Liver (tissue), 8 donors: ENCODE measurements at regions not wholly inside any gene's neighbourhood (a gene's known extent, or its start where the extent isn't known, plus 50 kb on each side); places are given as distances from the start of the nearest gene placed in this dataset.
"Not testable (repeated sequence)": the region's sequence is repeated elsewhere in the genome, so short reads cannot be mapped to it uniquely, and the experiment has no call there.

Experiments
- DNase-seq: peaks from one replicate; pipeline ENCODE4 v3.0.0-alpha.2; 2017; ENCODE audit warnings: low spot score
- H3K27ac ChIP-seq, 2 donors: one replicate each; pipeline ENCODE4 v1.7.0; 2013; ENCODE audit warnings: inconsistent platforms in 2 of 2, low read length in 2 of 2, control low read depth in 1 of 2, low read depth in 1 of 2, mild to moderate bottlenecking in 1 of 2
- H3K27me3 ChIP-seq, 4 donors: one replicate each; pipeline versions ENCODE4 v1.6.1 to v1.7.0; 2013; ENCODE audit warnings: low read length in 3 of 4, inconsistent platforms in 1 of 4, mild to moderate bottlenecking in 1 of 4, moderate library complexity in 1 of 4; ENCODE audit not compliant: control insufficient read depth in 4 of 4, insufficient read depth in 4 of 4
- H3K36me3 ChIP-seq, 4 donors: one replicate each; pipeline versions ENCODE4 v1.6.1 to v1.7.0; 2013; ENCODE audit warnings: low read length in 3 of 4, mild to moderate bottlenecking in 3 of 4, low read depth in 1 of 4, moderate library complexity in 1 of 4; ENCODE audit not compliant: control insufficient read depth in 4 of 4, insufficient read depth in 3 of 4
- H3K4me1 ChIP-seq, 4 donors: one replicate each; pipeline versions ENCODE4 v1.6.1 to v1.7.0; 2013; ENCODE audit warnings: low read length in 3 of 4, mild to moderate bottlenecking in 3 of 4, moderate library complexity in 1 of 4; ENCODE audit not compliant: control insufficient read depth in 4 of 4, insufficient read depth in 4 of 4
- H3K4me3 ChIP-seq, 3 donors: one replicate each; pipeline versions ENCODE4 v1.6.1 to v1.7.0; 2013; ENCODE audit warnings: low read length in 3 of 3, control low read depth in 1 of 3, low read depth in 1 of 3, mild to moderate bottlenecking in 1 of 3
- H3K9ac ChIP-seq, 2 donors: one replicate each; pipeline ENCODE4 v1.7.0; 2013; ENCODE audit warnings: low read length in 2 of 2, mild to moderate bottlenecking in 2 of 2, moderate library complexity in 2 of 2, control low read depth in 1 of 2, low read depth in 1 of 2
- H3K9me3 ChIP-seq, 4 donors: one replicate each; pipeline versions ENCODE4 v1.6.1 to v1.7.0; 2013; ENCODE audit warnings: low read length in 3 of 4; ENCODE audit not compliant: control insufficient read depth in 4 of 4
- EGR1 ChIP-seq, 2 donors: IDR thresholded peaks; 2 replicates each; pipeline ENCODE4 v1.6.1; 2016 to 2018; ENCODE audit warnings: antibody characterized with exemption in 2 of 2, low read depth in 2 of 2
- FOXA1 ChIP-seq: IDR thresholded peaks from 2 replicates; pipeline ENCODE4 v1.6.1; 2016; ENCODE audit warnings: antibody characterized with exemption
- FOXA2 ChIP-seq: IDR thresholded peaks from 2 replicates; pipeline ENCODE4 v1.6.1; 2016; ENCODE audit warnings: antibody characterized with exemption
- GABPA ChIP-seq, 2 donors: IDR thresholded peaks in 1 of 2; conservative IDR thresholded peaks in 1 of 2; 2 replicates each; pipeline ENCODE4 v1.6.1; 2016; ENCODE audit warnings: antibody characterized with exemption in 2 of 2, mild to moderate bottlenecking in 1 of 2, moderate library complexity in 1 of 2
- HNF4A ChIP-seq, 2 donors: conservative IDR thresholded peaks; 2 replicates each; pipeline ENCODE4 v1.6.1; 2016; ENCODE audit warnings: antibody characterized with exemption in 2 of 2, mild to moderate bottlenecking in 2 of 2
- HNF4G ChIP-seq: IDR thresholded peaks from 2 replicates; pipeline ENCODE4 v1.6.1; 2016; ENCODE audit warnings: antibody characterized with exemption
- JUND ChIP-seq, 2 donors: IDR thresholded peaks; 2 replicates each; pipeline ENCODE4 v1.6.1; 2016; ENCODE audit warnings: antibody characterized with exemption in 2 of 2
- NR2F2 ChIP-seq: IDR thresholded peaks from 2 replicates; pipeline ENCODE4 v1.6.1; 2016; ENCODE audit warnings: antibody characterized with exemption
- RAD21 ChIP-seq, 2 donors: IDR thresholded peaks; 2 replicates each; pipeline ENCODE4 v1.6.1; 2016; ENCODE audit warnings: antibody characterized with exemption in 2 of 2, mild to moderate bottlenecking in 2 of 2
- RXRA ChIP-seq, 2 donors: IDR thresholded peaks; 2 replicates each; pipeline ENCODE4 v1.6.1; 2017 to 2018; ENCODE audit warnings: antibody characterized with exemption in 2 of 2, mild to moderate bottlenecking in 1 of 2
- SP1 ChIP-seq: IDR thresholded peaks from 2 replicates; pipeline ENCODE4 v1.6.1; 2018; ENCODE audit warnings: antibody characterized with exemption, mild to moderate bottlenecking
- TAF1 ChIP-seq: conservative IDR thresholded peaks from 2 replicates; pipeline ENCODE4 v1.6.1; 2016; ENCODE audit warnings: antibody characterized with exemption, mild to moderate bottlenecking
- YY1 ChIP-seq: IDR thresholded peaks from 2 replicates; pipeline ENCODE4 v1.6.1; 2016; ENCODE audit warnings: antibody characterized with exemption, mild to moderate bottlenecking
- WGBS: extraction: QIAGEN DNeasy Blood & Tissue Kit; methylation state at CpG from one replicate; pipeline ENCODE4 v1.1.7; 2013; 5-methylcytosine and 5-hydroxymethylcytosine counted together
- TF ChIP-seq, protein P1 (sequence below): IDR thresholded peaks from 2 replicates; pipeline ENCODE4 v1.6.1; 2016; ENCODE audit warnings: antibody characterized with exemption
- TF ChIP-seq, protein P2 (sequence below): IDR thresholded peaks from 2 replicates; pipeline ENCODE4 v1.6.1; 2016; ENCODE audit warnings: antibody characterized with exemption
- TF ChIP-seq, protein P3 (sequence below): fragments of 150-350 bp; IDR thresholded peaks from 2 replicates; pipeline ENCODE4 v1.5.1; 2017; ENCODE audit warnings: improper control_type of control experiment, low read depth, low read length; ENCODE audit not compliant: missing input control
- TF ChIP-seq, protein P4 (sequence below): IDR thresholded peaks from 2 replicates; pipeline ENCODE4 v1.6.1; 2016; ENCODE audit warnings: antibody characterized with exemption, mild to moderate bottlenecking
- TF ChIP-seq, protein P5 (sequence below): IDR thresholded peaks from 2 replicates; pipeline ENCODE4 v1.6.1; 2016; ENCODE audit warnings: antibody characterized with exemption
- donor health status: healthy.
- donor health status: healthy.
- donor health status: healthy.
- donor health status: healthy.
- donor health status: healthy.

DNA sequence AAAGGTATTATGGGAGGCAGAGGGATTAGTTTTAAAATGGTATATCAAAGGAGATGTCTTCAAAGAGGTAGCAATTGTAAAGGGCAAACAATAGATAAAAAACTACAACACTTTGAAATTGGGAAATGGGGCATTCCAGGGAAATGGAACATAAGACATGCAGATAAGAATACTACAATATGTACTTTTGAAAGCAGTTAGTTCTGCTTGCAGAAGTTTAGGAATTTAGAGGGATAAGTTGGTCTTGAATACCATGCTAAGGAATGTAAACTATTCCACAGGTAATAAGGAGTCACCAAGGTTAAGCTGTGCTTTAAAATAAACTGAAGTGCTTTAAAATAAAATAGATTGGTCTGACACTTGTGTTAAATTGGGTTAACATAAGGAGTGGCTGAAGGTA is 571.7 kb upstream of the ACVR2A start:
- H3K4me1 ChIP-seq = no peaks in the 10 kb centered on the region
- H3K9ac ChIP-seq = no peak overlapping the region
- H3K9me3 ChIP-seq = peaks cover 0 to 9% (median 3%) of the 10 kb centered on the region in 4 donors
- TF ChIP-seq, protein P1, sequence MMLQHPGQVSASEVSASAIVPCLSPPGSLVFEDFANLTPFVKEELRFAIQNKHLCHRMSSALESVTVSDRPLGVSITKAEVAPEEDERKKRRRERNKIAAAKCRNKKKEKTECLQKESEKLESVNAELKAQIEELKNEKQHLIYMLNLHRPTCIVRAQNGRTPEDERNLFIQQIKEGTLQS = no peak
- TF ChIP-seq RAD21 (IDR thresholded peaks at IDR 0.05) = no peak
- no peak overlapping the region for H3K4me3 ChIP-seq
- no peak overlapping the region for H3K27ac ChIP-seq
- no peaks in the 10 kb centered on the region for H3K27me3 ChIP-seq
- H3K36me3 ChIP-seq = no peaks in the 10 kb centered on the region
- no peak for DNase-seq

DNA sequence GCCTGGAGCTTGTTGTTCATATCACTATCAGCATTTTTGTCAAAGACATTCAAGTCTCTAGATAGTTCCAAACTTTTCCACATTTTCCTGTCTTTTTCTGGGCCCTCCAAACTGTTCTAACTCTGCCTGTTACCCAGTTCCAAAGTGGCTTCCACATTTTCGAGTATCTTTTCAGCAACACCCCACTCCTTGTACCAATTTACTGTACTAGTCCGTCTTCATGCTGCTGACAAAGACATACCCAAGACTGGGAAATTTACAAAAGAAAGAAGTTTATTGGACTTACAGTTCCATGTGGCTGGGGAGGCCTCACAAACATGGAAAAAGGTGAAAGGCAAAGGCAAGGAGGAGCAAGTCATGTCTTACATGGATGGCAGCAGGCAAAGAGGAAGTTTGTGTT is 575.2 kb upstream of the ACVR2A start:
- H3K9me3 ChIP-seq, H3K4me3 ChIP-seq, H3K36me3 ChIP-seq, H3K27me3 ChIP-seq, H3K27ac ChIP-seq, DNase-seq, H3K4me1 ChIP-seq, H3K9ac ChIP-seq: not testable (repeated sequence)
- WGBS = 81% methylated on average over 2 of the region's 2 CpGs

DNA sequence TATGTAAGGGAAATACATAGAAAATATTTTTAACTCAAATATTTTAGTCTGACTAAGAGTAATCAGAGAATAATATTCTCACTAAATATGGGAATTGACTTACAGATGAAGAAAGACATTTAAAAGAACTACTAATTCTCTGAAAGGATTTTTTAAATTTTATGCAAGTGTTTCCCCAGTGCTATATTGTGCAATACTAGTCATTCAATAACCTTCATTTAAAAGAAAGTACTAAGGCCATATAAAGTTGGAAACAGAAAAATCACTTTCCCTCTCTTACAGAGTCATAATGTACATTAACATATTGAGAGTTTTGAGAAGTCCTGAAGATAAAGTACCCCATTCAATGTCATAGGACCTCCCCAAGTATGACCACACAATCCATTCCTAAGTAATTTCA is 584.6 kb upstream of the ACVR2A start:
- no peak for DNase-seq
- no peaks in the 10 kb centered on the region for H3K4me1 ChIP-seq
- no peak overlapping the region for H3K9ac ChIP-seq
- H3K36me3 ChIP-seq = no peaks in the 10 kb centered on the region
- H3K27ac ChIP-seq = no peak overlapping the region
- no peaks in the 10 kb centered on the region for H3K9me3 ChIP-seq
- no peaks in the 10 kb centered on the region for H3K27me3 ChIP-seq
- TF ChIP-seq HNF4G = no peak
- TF ChIP-seq FOXA1 = no peak
- no peak for TF ChIP-seq JUND (IDR thresholded peaks at IDR 0.05)
- TF ChIP-seq, protein P2, sequence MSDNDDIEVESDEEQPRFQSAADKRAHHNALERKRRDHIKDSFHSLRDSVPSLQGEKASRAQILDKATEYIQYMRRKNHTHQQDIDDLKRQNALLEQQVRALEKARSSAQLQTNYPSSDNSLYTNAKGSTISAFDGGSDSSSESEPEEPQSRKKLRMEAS = no peak
- TF ChIP-seq, protein P3, sequence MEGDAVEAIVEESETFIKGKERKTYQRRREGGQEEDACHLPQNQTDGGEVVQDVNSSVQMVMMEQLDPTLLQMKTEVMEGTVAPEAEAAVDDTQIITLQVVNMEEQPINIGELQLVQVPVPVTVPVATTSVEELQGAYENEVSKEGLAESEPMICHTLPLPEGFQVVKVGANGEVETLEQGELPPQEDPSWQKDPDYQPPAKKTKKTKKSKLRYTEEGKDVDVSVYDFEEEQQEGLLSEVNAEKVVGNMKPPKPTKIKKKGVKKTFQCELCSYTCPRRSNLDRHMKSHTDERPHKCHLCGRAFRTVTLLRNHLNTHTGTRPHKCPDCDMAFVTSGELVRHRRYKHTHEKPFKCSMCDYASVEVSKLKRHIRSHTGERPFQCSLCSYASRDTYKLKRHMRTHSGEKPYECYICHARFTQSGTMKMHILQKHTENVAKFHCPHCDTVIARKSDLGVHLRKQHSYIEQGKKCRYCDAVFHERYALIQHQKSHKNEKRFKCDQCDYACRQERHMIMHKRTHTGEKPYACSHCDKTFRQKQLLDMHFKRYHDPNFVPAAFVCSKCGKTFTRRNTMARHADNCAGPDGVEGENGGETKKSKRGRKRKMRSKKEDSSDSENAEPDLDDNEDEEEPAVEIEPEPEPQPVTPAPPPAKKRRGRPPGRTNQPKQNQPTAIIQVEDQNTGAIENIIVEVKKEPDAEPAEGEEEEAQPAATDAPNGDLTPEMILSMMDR = no peak
- no peak for TF ChIP-seq EGR1 (IDR thresholded peaks at IDR 0.05; ENCODE audit: low read depth in 2 of 2)
- TF ChIP-seq, protein P4, sequence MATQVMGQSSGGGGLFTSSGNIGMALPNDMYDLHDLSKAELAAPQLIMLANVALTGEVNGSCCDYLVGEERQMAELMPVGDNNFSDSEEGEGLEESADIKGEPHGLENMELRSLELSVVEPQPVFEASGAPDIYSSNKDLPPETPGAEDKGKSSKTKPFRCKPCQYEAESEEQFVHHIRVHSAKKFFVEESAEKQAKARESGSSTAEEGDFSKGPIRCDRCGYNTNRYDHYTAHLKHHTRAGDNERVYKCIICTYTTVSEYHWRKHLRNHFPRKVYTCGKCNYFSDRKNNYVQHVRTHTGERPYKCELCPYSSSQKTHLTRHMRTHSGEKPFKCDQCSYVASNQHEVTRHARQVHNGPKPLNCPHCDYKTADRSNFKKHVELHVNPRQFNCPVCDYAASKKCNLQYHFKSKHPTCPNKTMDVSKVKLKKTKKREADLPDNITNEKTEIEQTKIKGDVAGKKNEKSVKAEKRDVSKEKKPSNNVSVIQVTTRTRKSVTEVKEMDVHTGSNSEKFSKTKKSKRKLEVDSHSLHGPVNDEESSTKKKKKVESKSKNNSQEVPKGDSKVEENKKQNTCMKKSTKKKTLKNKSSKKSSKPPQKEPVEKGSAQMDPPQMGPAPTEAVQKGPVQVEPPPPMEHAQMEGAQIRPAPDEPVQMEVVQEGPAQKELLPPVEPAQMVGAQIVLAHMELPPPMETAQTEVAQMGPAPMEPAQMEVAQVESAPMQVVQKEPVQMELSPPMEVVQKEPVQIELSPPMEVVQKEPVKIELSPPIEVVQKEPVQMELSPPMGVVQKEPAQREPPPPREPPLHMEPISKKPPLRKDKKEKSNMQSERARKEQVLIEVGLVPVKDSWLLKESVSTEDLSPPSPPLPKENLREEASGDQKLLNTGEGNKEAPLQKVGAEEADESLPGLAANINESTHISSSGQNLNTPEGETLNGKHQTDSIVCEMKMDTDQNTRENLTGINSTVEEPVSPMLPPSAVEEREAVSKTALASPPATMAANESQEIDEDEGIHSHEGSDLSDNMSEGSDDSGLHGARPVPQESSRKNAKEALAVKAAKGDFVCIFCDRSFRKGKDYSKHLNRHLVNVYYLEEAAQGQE = no peak
- TF ChIP-seq YY1 = no peak
- TF ChIP-seq, protein P5, sequence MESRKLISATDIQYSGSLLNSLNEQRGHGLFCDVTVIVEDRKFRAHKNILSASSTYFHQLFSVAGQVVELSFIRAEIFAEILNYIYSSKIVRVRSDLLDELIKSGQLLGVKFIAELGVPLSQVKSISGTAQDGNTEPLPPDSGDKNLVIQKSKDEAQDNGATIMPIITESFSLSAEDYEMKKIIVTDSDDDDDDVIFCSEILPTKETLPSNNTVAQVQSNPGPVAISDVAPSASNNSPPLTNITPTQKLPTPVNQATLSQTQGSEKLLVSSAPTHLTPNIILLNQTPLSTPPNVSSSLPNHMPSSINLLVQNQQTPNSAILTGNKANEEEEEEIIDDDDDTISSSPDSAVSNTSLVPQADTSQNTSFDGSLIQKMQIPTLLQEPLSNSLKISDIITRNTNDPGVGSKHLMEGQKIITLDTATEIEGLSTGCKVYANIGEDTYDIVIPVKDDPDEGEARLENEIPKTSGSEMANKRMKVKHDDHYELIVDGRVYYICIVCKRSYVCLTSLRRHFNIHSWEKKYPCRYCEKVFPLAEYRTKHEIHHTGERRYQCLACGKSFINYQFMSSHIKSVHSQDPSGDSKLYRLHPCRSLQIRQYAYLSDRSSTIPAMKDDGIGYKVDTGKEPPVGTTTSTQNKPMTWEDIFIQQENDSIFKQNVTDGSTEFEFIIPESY = no peak
- TF ChIP-seq SP1 = no peak
- TF ChIP-seq, protein P1 = no peak
- TF ChIP-seq RXRA (IDR thresholded peaks at IDR 0.05) = no peak
- no peak for TF ChIP-seq FOXA2
- no peak for TF ChIP-seq NR2F2
- no peak for TF ChIP-seq TAF1
- TF ChIP-seq HNF4A (conservative IDR thresholded peaks at IDR 0.05) = no peak
- no peak for TF ChIP-seq RAD21 (IDR thresholded peaks at IDR 0.05)
- TF ChIP-seq GABPA (IDR thresholded peaks at IDR 0.05 in 1 of 2, conservative IDR thresholded peaks at IDR 0.05 in 1 of 2) = no peak
- H3K4me3 ChIP-seq = no peak overlapping the region
